ENCODE measurements at regions not wholly inside any gene's neighbourhood (a gene's known extent, or its start where the extent isn't known, plus 50 kb on each side); places are given as distances from the start of the nearest gene placed in this dataset.

DNA sequence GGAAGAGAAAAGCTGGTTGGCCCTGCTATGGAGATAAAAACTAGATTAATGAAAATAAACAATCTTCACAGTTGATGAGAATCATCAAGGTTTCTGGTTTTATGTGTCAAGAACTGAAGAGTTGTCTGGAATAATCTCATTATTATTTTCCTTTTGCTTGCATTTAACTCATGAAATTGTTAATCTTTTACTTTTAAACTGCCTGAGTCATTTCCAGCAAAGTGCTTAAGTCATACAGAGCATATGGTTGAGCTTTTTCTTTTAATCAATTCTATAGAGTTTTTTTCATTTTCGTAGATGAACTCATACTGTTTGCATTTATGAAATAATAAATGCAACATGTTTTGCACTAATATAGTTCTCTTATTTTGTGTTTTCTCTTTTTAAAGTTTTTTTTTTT lies 747.9 kb downstream of the NXPH1 start:
- TF ChIP-seq, protein P1, sequence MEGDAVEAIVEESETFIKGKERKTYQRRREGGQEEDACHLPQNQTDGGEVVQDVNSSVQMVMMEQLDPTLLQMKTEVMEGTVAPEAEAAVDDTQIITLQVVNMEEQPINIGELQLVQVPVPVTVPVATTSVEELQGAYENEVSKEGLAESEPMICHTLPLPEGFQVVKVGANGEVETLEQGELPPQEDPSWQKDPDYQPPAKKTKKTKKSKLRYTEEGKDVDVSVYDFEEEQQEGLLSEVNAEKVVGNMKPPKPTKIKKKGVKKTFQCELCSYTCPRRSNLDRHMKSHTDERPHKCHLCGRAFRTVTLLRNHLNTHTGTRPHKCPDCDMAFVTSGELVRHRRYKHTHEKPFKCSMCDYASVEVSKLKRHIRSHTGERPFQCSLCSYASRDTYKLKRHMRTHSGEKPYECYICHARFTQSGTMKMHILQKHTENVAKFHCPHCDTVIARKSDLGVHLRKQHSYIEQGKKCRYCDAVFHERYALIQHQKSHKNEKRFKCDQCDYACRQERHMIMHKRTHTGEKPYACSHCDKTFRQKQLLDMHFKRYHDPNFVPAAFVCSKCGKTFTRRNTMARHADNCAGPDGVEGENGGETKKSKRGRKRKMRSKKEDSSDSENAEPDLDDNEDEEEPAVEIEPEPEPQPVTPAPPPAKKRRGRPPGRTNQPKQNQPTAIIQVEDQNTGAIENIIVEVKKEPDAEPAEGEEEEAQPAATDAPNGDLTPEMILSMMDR (IDR thresholded peaks at IDR 0.05; ENCODE audit: poor library complexity, severe bottlenecking), result no peak
- no peak for TF ChIP-seq EZH2 (IDR thresholded peaks at IDR 0.05; ENCODE audit: borderline replicate concordance, insufficient read depth, low read length, poor library complexity, severe bottlenecking)
- TF ChIP-seq EP300 (conservative IDR thresholded peaks at IDR 0.05; ENCODE audit: poor library complexity, severe bottlenecking), result no peak
- TF ChIP-seq TAF1 (IDR thresholded peaks at IDR 0.05; ENCODE audit: low read depth), result no peak
- no peak for TF ChIP-seq SMC3 (conservative IDR thresholded peaks at IDR 0.05; ENCODE audit: poor library complexity)

All from neural cell (in vitro differentiated cells).